ENCODE measurements at regions not wholly inside any gene's neighbourhood (a gene's known extent, or its start where the extent isn't known, plus 50 kb on each side); places are given as distances from the start of the nearest gene placed in this dataset.

DNA sequence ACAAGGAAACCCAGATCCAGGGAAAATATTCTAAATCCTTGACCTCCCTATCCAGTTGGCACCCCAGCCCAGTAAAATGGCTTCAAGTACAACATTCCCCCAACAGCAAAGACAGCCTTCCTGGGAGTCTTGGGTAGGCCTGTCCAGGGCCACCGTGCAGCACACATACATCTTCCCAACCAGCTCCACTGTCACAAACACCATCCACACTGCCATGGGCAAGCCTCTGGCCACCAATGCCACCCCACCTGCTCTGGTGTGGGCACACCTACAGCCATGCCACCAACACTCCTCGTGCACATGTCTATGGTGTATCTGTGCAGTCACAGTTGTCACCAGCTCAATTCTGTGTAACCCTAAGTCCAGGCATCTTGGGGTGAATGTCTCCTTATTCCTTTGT, 193.2 kb downstream of the DAD1 start:
- ChIA-PET POLR2A (ENCODE audit: unreplicated experiment) (no interaction called here), CTCF (no interaction called here)
- Histone ChIP-seq H3K4me2 (no peak overlapping the region), H3K27ac (no peak overlapping the region), H3K4me1 (replicated peaks; ENCODE audit: insufficient read depth) (peaks cover 17% of the 10 kb centered on the region), H4K20me1 (ENCODE audit: insufficient read depth) (no peaks in the 10 kb centered on the region), H3F3A (ENCODE audit: insufficient read depth, low read depth) (peaks cover 21% of the 10 kb centered on the region; the same call in 1 of the 2 replicates), H3K27me3 (ENCODE audit: insufficient read depth, low read depth) (no peaks in the 10 kb centered on the region), H3K36me3 (ENCODE audit: low read depth) (no peaks in the 10 kb centered on the region), H3K79me2 (ENCODE audit: low read depth) (no peaks in the 10 kb centered on the region), H3K4me3 (no peak overlapping the region), H3K9me3 (ENCODE audit: insufficient read depth, low read depth) (no peaks in the 10 kb centered on the region), H3K9me2 (ENCODE audit: insufficient read depth) (no peaks in the 10 kb centered on the region), H2AFZ (no peak overlapping the region)
- TF ChIP-seq EZH2 (IDR thresholded peaks at IDR 0.05; ENCODE audit: low read depth), result no peak
- TF ChIP-seq, protein P1, sequence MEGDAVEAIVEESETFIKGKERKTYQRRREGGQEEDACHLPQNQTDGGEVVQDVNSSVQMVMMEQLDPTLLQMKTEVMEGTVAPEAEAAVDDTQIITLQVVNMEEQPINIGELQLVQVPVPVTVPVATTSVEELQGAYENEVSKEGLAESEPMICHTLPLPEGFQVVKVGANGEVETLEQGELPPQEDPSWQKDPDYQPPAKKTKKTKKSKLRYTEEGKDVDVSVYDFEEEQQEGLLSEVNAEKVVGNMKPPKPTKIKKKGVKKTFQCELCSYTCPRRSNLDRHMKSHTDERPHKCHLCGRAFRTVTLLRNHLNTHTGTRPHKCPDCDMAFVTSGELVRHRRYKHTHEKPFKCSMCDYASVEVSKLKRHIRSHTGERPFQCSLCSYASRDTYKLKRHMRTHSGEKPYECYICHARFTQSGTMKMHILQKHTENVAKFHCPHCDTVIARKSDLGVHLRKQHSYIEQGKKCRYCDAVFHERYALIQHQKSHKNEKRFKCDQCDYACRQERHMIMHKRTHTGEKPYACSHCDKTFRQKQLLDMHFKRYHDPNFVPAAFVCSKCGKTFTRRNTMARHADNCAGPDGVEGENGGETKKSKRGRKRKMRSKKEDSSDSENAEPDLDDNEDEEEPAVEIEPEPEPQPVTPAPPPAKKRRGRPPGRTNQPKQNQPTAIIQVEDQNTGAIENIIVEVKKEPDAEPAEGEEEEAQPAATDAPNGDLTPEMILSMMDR (conservative IDR thresholded peaks at IDR 0.05), result no peak
- intact Hi-C loops (cut with micrococcal nuclease; ENCODE audit: unreplicated experiment), result no loop called here
- no peak for DNase-seq
- BruUV-seq (replicated peaks), result no TSS peak

DNA sequence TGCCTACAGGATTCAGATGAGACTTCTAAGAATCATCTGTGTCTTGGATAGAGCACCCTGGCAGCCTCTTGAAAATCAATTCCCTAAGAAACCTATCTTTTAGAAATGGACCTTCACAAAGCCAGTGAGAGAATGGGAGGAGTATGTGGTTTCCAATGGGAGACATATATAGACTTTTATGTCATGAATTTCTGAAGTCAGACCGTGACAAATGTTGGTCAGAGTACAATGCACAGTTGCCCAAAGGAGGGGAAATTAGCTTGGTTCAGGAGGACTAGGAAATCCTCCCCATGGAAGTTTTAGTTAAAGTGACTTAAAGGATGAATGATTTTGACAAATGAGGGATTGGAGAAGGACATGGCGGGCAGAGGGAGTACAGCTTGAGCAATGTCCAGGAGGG, 194.4 kb downstream of the DAD1 start:
- H3K4me3 ChIP-seq, result no peak overlapping the region
- DNase-seq, result no peak
- ChIA-PET CTCF (no interaction called here), POLR2A (ENCODE audit: unreplicated experiment) (no interaction called here)
- H3K9me2 ChIP-seq (ENCODE audit: insufficient read depth), result no peaks in the 10 kb centered on the region
- TF ChIP-seq EZH2 (IDR thresholded peaks at IDR 0.05; ENCODE audit: low read depth), result no peak
- TF ChIP-seq, protein P1 (conservative IDR thresholded peaks at IDR 0.05), result no peak
- no peak overlapping the region for H3K4me2 ChIP-seq
- H3K4me1 ChIP-seq (replicated peaks; ENCODE audit: insufficient read depth), result peaks cover 29% of the 10 kb centered on the region
- H4K20me1 ChIP-seq (ENCODE audit: insufficient read depth), result no peaks in the 10 kb centered on the region
- H3K27ac ChIP-seq, result no peak overlapping the region
- H2AFZ ChIP-seq, result no peak overlapping the region
- intact Hi-C loops (cut with micrococcal nuclease; ENCODE audit: unreplicated experiment), result loop anchor here (5.0 kb wide), 1 partner anchor 178 kb away; no protein-coding TSS in a partner anchor
- BruUV-seq (replicated peaks), result no TSS peak
- peaks cover 33% of the 10 kb centered on the region; the same call in 1 of the 2 replicates for H3F3A ChIP-seq (ENCODE audit: insufficient read depth, low read depth)
- H3K36me3 ChIP-seq (ENCODE audit: low read depth), result no peaks in the 10 kb centered on the region
- no peaks in the 10 kb centered on the region for H3K9me3 ChIP-seq (ENCODE audit: insufficient read depth, low read depth)
- no peaks in the 10 kb centered on the region for H3K27me3 ChIP-seq (ENCODE audit: insufficient read depth, low read depth)
- H3K79me2 ChIP-seq (ENCODE audit: low read depth), result no peaks in the 10 kb centered on the region

DNA sequence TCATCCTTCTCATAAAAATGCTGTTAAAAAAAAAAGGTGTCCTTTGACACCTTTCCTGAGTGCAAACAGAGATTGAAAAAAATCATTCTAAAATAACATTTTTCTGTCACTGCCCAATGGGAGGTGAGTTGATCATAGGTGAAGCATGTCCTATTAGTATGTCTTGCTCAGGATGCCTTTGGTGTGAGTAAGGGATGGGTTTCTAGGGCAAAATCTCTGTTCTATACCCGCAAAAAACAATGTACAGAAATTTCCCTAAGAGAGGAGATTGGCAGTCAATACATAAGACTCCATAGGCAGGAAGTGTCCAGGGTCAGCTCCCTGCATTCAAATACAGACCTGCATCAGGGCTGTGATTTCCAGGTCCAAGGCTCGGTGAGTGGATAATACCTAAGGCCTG, 195.2 kb downstream of the DAD1 start:
- no peak overlapping the region for H2AFZ ChIP-seq
- H3K36me3 ChIP-seq (ENCODE audit: low read depth), result no peaks in the 10 kb centered on the region
- no peaks in the 10 kb centered on the region for H3K9me3 ChIP-seq (ENCODE audit: insufficient read depth, low read depth)
- peaks cover 40% of the 10 kb centered on the region; the same call in 1 of the 2 replicates for H3F3A ChIP-seq (ENCODE audit: insufficient read depth, low read depth)
- no peaks in the 10 kb centered on the region for H3K79me2 ChIP-seq (ENCODE audit: low read depth)
- CTCF ChIA-PET, result no interaction called here
- intact Hi-C loops (cut with micrococcal nuclease; ENCODE audit: unreplicated experiment), result loop anchor here (5.0 kb wide), 1 partner anchor 179 kb away; no protein-coding TSS in a partner anchor
- no peak overlapping the region for H3K4me2 ChIP-seq
- H3K9me2 ChIP-seq (ENCODE audit: insufficient read depth), result no peaks in the 10 kb centered on the region
- no peaks in the 10 kb centered on the region for H4K20me1 ChIP-seq (ENCODE audit: insufficient read depth)
- no TSS peak for BruUV-seq (replicated peaks)
- no peak overlapping the region for H3K27ac ChIP-seq
- no peaks in the 10 kb centered on the region for H3K27me3 ChIP-seq (ENCODE audit: insufficient read depth, low read depth)
- no peak for DNase-seq
- no peak overlapping the region for H3K4me3 ChIP-seq
- TF ChIP-seq, protein P1 (conservative IDR thresholded peaks at IDR 0.05), result no peak
- TF ChIP-seq EZH2 (IDR thresholded peaks at IDR 0.05; ENCODE audit: low read depth), result no peak
- H3K4me1 ChIP-seq (replicated peaks; ENCODE audit: insufficient read depth), result peaks cover 37% of the 10 kb centered on the region
- POLR2A ChIA-PET (ENCODE audit: unreplicated experiment), result no interaction called here

All from PC-9 (cell line).